ENCODE measurements at regions not wholly inside any gene's neighbourhood (a gene's known extent, or its start where the extent isn't known, plus 50 kb on each side); places are given as distances from the start of the nearest gene placed in this dataset.

DNA sequence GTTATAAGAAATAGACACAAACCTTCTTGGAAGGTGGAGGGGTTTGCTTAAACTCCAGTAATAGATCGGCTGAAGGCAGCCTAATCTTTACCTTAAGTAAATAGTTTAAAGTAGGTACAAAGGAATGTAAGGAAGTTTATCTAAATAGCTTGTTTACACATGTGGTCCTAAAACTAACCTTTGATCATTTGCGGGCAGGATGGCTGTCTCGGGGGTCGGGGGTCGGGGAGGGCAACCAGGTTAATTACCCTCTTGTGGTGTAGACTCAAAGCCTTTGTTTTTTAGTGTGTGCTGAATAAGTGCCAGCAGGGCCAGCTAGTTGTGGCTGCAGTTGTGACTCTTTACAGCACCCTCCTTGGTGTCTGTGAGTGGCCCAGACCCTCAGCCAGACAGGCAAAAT, 256.9 kb upstream of the SESN3 start:
- DNase-seq (ENCODE audit: low spot score in 2 of 2) = no peak
- WGBS, 2 donors = 79 to 89% methylated on average over 5 of the region's 5 CpGs
- H3K4me3 ChIP-seq (ENCODE audit: low read depth, poor library complexity, severe bottlenecking) = no peak overlapping the region
- intact Hi-C loops (cut with DNase I; ENCODE audit: low total_unique reads) = no loop called here
- TF ChIP-seq, protein P1, sequence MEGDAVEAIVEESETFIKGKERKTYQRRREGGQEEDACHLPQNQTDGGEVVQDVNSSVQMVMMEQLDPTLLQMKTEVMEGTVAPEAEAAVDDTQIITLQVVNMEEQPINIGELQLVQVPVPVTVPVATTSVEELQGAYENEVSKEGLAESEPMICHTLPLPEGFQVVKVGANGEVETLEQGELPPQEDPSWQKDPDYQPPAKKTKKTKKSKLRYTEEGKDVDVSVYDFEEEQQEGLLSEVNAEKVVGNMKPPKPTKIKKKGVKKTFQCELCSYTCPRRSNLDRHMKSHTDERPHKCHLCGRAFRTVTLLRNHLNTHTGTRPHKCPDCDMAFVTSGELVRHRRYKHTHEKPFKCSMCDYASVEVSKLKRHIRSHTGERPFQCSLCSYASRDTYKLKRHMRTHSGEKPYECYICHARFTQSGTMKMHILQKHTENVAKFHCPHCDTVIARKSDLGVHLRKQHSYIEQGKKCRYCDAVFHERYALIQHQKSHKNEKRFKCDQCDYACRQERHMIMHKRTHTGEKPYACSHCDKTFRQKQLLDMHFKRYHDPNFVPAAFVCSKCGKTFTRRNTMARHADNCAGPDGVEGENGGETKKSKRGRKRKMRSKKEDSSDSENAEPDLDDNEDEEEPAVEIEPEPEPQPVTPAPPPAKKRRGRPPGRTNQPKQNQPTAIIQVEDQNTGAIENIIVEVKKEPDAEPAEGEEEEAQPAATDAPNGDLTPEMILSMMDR (IDR thresholded peaks at IDR 0.05) = no peak
- no peak for TF ChIP-seq POLR2A (IDR thresholded peaks at IDR 0.05)

DNA sequence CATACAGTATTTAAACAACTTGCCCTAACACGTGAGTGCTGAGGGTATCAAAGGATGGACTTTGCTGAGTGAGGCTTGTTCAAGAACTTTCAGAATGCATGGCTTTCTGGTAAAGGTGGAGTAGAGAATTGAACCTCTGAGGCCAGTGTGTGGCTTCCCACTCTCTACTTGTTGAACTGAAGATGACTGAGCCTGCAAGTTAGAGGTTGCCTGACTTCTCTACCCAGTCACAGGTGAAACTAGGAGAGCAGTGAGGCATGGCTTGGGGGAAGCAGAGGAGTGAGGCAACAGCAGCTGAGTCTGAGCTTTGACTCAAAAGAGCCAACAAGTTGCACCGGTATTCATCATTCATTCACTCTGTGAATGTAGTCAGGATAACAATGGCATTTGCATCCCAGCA, 256.4 kb upstream of the SESN3 start:
- 55 to 68% methylated on average over 2 of the region's 2 CpGs for WGBS, 2 donors
- H3K4me3 ChIP-seq (ENCODE audit: low read depth, poor library complexity, severe bottlenecking) = no peak overlapping the region
- TF ChIP-seq, protein P1 (IDR thresholded peaks at IDR 0.05) = no peak
- TF ChIP-seq POLR2A (IDR thresholded peaks at IDR 0.05) = no peak
- intact Hi-C loops (cut with DNase I; ENCODE audit: low total_unique reads) = no loop called here
- DNase-seq (ENCODE audit: low spot score in 2 of 2) = no peak

DNA sequence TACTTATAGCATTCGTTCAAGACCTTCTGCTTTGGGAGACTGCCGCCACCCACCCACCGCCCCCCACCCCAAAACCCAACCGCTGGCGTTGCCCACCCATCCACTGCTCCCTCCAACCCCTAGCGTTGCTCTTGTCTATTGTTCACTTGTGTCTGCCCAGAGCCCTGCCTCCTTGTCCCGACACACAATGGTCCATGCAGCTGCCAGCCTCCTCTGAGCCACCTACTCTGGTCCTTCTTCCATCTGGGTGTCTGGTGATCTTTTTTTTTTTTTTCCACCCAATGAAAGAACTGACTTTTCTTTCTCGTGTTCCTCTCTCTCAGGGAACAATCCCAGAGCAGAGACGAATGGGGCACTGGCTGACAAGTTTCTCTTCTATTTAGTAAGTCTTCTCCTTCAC, 256.0 kb upstream of the SESN3 start:
- 94 to 96% methylated on average over 9 of the region's 9 CpGs for WGBS, 2 donors
- no peak overlapping the region for H3K4me3 ChIP-seq (ENCODE audit: low read depth, poor library complexity, severe bottlenecking)
- DNase-seq (ENCODE audit: low spot score in 2 of 2) = no peak
- TF ChIP-seq, protein P1 (IDR thresholded peaks at IDR 0.05) = no peak
- no peak for TF ChIP-seq POLR2A (IDR thresholded peaks at IDR 0.05)
- intact Hi-C loops (cut with DNase I; ENCODE audit: low total_unique reads) = no loop called here

DNA sequence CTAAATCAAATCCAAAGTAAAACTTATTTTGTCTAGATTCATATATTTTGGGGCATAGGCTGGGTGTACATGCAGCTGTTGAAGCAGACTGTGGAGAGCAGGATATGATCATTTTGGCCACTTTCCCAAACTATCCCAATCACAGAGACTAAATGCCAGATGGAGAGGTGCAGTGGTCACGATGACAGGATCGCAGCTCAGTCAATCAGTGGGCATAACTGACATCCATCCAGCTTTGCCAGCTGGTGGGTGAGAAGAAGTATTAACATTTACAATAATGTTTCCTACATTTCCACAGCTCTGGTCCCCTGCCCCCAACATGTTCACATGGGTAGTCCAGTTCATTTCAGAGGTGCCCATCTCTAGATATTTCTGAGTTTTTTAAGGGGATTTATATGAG, 255.5 kb upstream of the SESN3 start:
- no peak for DNase-seq (ENCODE audit: low spot score in 2 of 2)
- intact Hi-C loops (cut with DNase I; ENCODE audit: low total_unique reads) = no loop called here
- no peak overlapping the region for H3K4me3 ChIP-seq (ENCODE audit: low read depth, poor library complexity, severe bottlenecking)
- 81 to 88% methylated on average over 2 of the region's 2 CpGs for WGBS, 2 donors
- no peak for TF ChIP-seq POLR2A (IDR thresholded peaks at IDR 0.05)
- TF ChIP-seq, protein P1 (IDR thresholded peaks at IDR 0.05) = no peak

DNA sequence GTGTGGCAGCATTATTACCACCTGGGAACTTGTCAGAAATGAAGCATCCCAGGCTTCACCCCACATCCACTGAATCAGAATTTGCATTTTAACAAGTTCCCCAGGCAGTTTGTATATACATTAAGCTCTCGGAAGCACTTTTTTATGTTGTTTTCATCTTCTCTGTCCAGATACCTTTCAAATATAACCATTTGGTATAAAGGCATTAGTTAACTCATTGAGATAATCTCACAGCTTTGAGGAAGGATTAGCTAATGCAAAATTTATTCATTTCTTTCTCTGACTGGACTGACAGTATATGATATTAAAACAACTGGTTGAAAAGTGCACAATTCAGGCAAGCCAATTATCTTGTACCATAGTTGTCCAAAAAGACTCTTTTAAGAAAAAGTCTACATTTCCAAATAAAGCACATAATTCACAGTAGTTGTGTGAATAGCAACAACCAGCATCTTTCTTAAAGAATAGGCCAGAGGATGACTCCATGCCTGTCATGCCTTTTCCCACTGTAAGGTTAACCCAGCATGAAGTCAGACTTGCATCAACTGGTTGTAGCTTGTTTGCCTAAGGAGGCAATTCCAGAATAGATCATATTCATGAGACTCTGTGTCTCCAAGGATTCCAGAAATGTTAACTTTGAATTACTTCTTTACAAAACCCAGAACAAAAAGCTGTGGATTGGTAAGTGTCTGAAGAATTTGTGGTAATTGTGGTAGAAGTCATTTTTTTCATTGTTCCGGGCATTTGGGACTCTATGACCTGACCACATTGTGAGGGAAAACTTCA, 254.3 kb upstream of the SESN3 start:
- intact Hi-C loops (cut with DNase I; ENCODE audit: low total_unique reads) = no loop called here
- TF ChIP-seq POLR2A (IDR thresholded peaks at IDR 0.05) = no peak
- TF ChIP-seq, protein P1 (IDR thresholded peaks at IDR 0.05) = no peak
- no peak for DNase-seq (ENCODE audit: low spot score in 2 of 2)
- H3K4me3 ChIP-seq (ENCODE audit: low read depth, poor library complexity, severe bottlenecking) = no peak overlapping the region
- 65 to 77% methylated on average over 2 of the region's 2 CpGs for WGBS, 2 donors

DNA sequence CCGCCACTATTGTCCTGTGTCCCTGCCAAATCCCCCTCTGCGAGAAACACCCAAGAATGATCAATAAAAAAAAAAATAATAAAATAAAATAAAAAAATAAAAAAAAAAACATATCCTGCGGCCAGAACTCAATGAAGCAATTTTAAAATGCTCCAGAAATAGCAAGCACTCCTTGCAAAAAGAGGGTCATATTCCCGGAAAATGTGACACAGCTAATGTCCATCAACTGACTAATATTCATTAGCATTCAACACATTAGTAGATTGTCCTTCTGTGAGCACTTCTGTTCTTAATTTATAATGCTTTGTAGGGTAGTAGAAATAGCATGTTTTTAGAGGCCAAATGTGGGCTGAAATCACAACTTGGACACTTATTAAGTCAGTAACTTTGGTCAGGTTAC, 252.3 kb upstream of the SESN3 start:
- 67 to 72% methylated on average over 4 of the region's 4 CpGs for WGBS, 2 donors
- intact Hi-C loops (cut with DNase I; ENCODE audit: low total_unique reads) = no loop called here
- H3K4me3 ChIP-seq (ENCODE audit: low read depth, poor library complexity, severe bottlenecking) = no peak overlapping the region
- DNase-seq (ENCODE audit: low spot score in 2 of 2) = no peak
- no peak for TF ChIP-seq POLR2A (IDR thresholded peaks at IDR 0.05)

Measured in lower leg skin (tissue), 4 donors.